ENCODE measurements at regions not wholly inside any gene's neighbourhood (a gene's known extent, or its start where the extent isn't known, plus 50 kb on each side); places are given as distances from the start of the nearest gene placed in this dataset.

DNA sequence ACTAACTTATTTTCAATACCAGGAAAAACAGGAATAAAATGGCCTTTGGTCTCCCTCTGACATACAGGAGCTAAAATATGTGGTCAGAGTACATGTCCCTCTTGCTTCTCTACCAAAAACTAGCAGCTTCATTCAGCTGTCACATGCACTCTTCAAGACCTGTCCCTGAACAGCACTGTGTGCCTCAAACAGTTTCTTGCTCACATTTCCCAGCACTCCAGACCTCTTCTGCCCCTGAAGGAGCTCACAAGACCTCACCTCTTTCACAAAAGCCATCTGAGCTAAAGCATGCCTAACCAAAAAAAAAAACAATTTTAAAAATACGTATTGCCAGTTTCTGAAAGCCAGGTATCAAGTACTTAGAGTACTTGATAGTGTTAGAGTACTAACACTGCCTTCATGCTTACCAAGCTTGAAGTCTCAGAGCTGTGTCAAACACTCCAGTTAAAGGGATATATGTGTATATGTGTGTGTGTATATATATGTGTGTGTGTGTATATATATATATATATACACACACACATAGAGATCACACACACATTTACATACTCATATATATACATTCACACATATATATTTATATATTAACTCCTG is 148.3 kb upstream of the POU3F2 start:
- Mint-ChIP-seq H3K4me1 (ENCODE audit: low read depth, unreplicated experiment) (peaks cover 24% of the 10 kb centered on the region), H3K4me3 (ENCODE audit: unreplicated experiment) (no peak overlapping the region), H3K27me3 (ENCODE audit: unreplicated experiment) (peaks cover 2% of the 10 kb centered on the region), H3K9me3 (ENCODE audit: unreplicated experiment) (peaks cover 5% of the 10 kb centered on the region), H3K36me3 (ENCODE audit: unreplicated experiment) (no peaks in the 10 kb centered on the region), H3K27ac (ENCODE audit: unreplicated experiment) (peak overlapping the region; percentile 1)
- DNase-seq: no peak
- TF ChIP-seq, protein P1, sequence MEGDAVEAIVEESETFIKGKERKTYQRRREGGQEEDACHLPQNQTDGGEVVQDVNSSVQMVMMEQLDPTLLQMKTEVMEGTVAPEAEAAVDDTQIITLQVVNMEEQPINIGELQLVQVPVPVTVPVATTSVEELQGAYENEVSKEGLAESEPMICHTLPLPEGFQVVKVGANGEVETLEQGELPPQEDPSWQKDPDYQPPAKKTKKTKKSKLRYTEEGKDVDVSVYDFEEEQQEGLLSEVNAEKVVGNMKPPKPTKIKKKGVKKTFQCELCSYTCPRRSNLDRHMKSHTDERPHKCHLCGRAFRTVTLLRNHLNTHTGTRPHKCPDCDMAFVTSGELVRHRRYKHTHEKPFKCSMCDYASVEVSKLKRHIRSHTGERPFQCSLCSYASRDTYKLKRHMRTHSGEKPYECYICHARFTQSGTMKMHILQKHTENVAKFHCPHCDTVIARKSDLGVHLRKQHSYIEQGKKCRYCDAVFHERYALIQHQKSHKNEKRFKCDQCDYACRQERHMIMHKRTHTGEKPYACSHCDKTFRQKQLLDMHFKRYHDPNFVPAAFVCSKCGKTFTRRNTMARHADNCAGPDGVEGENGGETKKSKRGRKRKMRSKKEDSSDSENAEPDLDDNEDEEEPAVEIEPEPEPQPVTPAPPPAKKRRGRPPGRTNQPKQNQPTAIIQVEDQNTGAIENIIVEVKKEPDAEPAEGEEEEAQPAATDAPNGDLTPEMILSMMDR (IDR thresholded peaks at IDR 0.05; ENCODE audit: partially characterized antibody, unreplicated experiment): no peak

DNA sequence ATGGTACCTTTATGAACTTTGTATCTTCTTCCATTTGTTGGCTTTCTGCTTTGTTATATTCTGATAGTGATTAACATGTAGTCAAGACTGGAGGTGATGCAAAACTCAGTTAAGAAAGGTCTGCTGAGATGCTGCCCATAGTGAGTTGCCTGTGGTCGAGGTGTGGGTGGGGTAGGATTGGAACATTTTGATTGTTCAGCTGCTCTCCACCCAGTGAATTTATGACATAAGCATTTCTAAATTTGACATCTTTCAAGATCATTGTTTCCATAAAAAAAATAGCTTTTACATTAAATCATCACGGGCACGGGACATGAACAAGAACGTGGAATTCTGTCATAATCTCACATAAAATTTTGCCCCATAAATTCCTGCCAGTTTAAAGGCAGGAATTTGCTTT is 146.6 kb upstream of the POU3F2 start:
- DNase-seq: no peak
- H3K36me3 Mint-ChIP-seq (ENCODE audit: unreplicated experiment): no peaks in the 10 kb centered on the region
- no peak overlapping the region for H3K27ac Mint-ChIP-seq (ENCODE audit: unreplicated experiment)
- H3K4me1 Mint-ChIP-seq (ENCODE audit: low read depth, unreplicated experiment): peaks cover 23% of the 10 kb centered on the region
- peaks cover 5% of the 10 kb centered on the region for H3K9me3 Mint-ChIP-seq (ENCODE audit: unreplicated experiment)
- peaks cover 2% of the 10 kb centered on the region for H3K27me3 Mint-ChIP-seq (ENCODE audit: unreplicated experiment)
- no peak overlapping the region for H3K4me3 Mint-ChIP-seq (ENCODE audit: unreplicated experiment)
- TF ChIP-seq, protein P1 (IDR thresholded peaks at IDR 0.05; ENCODE audit: partially characterized antibody, unreplicated experiment): no peak

- H3K27ac Mint-ChIP-seq (ENCODE audit: unreplicated experiment): no peak overlapping the region
- H3K27me3 Mint-ChIP-seq (ENCODE audit: unreplicated experiment): no peaks in the 10 kb centered on the region
- no peak for DNase-seq
- TF ChIP-seq, protein P1 (IDR thresholded peaks at IDR 0.05; ENCODE audit: partially characterized antibody, unreplicated experiment): no peak
- H3K9me3 Mint-ChIP-seq (ENCODE audit: unreplicated experiment): no peaks in the 10 kb centered on the region
- no peaks in the 10 kb centered on the region for H3K36me3 Mint-ChIP-seq (ENCODE audit: unreplicated experiment)
- no peak overlapping the region for H3K4me3 Mint-ChIP-seq (ENCODE audit: unreplicated experiment)
- peaks cover 11% of the 10 kb centered on the region for H3K4me1 Mint-ChIP-seq (ENCODE audit: low read depth, unreplicated experiment)
These were observed 139.1 kb upstream of the POU3F2 start for GRCh38 chr6:98695091-98695801.

GRCh38 chr6:98711380-98711779 is 123.0 kb upstream of the POU3F2 start:
- H3K27me3 Mint-ChIP-seq (ENCODE audit: unreplicated experiment): no peaks in the 10 kb centered on the region

More at GRCh38 chr6:98711380-98711779, 123.0 kb upstream of the POU3F2 start:
- Mint-ChIP-seq H3K36me3 (ENCODE audit: unreplicated experiment) (no peaks in the 10 kb centered on the region), H3K4me1 (ENCODE audit: low read depth, unreplicated experiment) (peaks cover 15% of the 10 kb centered on the region), H3K9me3 (ENCODE audit: unreplicated experiment) (no peaks in the 10 kb centered on the region), H3K27ac (ENCODE audit: unreplicated experiment) (no peak overlapping the region), H3K4me3 (ENCODE audit: unreplicated experiment) (no peak overlapping the region)
- no peak for DNase-seq
- TF ChIP-seq, protein P1 (IDR thresholded peaks at IDR 0.05; ENCODE audit: partially characterized antibody, unreplicated experiment): no peak

Data from glutamatergic neuron (in vitro differentiated cells).